ENCODE measurements at regions not wholly inside any gene's neighbourhood (a gene's known extent, or its start where the extent isn't known, plus 50 kb on each side); places are given as distances from the start of the nearest gene placed in this dataset.
A peak's percentile ranks its signal among the peaks of the same experiment; 100 is the strongest.

- no peak for DNase-seq (ENCODE audit: low read depth)
Measured at GRCh38 chr6:125491860-125492618, 190.3 kb upstream of the HDDC2 start.

DNA sequence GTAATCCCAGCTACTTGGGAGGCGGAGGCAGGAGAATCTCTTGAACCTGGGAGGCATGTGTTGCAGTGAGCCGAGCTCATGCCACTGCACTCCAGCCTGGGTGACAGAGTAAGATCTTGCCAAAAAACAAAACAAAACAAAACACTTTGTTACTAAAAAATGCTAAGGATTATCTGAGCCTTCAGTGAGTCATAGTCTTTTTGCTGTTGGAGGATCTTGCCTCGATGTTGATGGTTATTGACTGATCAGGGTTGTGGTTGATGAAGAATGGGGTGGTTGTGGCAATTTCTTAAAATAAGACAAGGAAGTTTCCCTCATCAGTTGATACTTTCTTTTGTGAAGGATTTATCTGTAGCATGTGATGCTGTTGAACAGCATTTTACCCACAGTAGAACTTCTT is 196.8 kb upstream of the HDDC2 start:
- DNase-seq (ENCODE audit: low read depth) = no peak

DNA sequence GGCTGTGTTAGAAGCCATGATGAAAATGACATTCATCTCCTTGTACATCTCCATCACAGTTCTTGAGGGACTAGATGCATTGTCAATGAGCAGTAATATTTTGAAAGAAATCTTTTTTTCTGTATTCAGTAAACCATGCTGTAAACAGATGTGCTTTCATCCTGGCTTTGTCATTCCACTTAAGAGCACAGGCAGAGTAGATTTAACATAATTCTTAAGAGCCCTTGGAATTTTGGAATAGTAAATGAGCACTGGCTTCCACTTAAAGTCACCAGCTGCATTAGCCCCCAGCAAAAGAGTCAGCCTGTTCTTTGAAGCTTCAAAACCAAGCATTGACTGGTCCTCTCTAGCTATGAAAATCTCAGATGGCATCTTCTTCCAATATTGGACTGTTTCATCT is 197.8 kb upstream of the HDDC2 start:
- DNase-seq (ENCODE audit: low read depth) = no peak

- DNase-seq (ENCODE audit: low read depth) = no peak
Measured at GRCh38 chr6:125503181-125503580, 201.4 kb upstream of the HDDC2 start.

DNA sequence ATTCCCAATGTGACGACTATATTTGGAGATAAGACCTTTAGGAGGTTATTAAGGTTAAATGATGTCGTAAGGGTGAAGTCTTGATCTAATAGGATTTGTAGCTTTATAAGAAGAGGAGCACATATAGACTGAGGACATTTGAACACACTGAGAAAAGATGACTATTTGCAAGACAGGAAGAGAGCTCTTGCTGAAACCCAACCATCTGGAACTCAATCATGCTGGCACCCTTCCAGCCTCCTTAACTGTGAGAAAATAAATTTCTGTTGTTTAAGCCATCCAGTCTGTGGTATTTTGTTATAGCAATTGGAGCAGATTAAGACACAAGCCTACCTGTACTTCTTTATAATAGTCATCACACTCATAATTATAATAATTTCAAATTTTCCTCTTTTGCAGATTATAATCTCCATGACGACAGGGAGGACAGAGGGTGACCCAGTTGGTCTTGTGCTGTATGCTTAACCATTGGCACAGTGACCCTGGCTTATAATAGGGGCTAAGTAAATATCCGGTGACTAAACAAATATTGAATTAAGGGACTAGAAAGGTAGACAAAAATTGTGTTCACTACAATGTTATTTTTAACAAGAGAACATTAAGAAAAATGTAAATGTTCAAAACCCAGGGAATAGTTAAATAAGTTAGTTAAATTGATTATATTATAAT is 206.4 kb upstream of the HDDC2 start:
- no peak for DNase-seq (ENCODE audit: low read depth)

DNA sequence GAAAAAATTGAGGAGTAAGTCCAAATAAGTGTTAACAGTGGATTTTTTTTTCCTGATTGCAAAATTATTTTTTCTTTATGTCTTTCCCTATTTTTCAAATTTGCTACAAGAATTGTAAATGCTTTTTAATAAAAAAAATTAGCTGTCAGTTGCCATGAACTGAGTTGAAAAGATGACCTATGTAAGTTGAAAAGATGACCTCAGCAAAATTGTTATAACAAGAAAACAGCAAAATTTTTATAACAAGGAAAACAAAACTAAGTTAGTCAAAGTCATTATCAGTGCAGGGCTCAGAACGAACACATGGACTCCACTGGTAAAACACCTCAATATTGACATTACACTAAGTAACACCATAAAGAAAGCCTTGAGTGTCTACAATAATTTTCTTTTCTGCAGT is 207.0 kb upstream of the HDDC2 start:
- no peak for DNase-seq (ENCODE audit: low read depth)

GRCh38 chr6:125509477-125509876 is 207.7 kb upstream of the HDDC2 start:
- no peak for DNase-seq (ENCODE audit: low read depth)

DNA sequence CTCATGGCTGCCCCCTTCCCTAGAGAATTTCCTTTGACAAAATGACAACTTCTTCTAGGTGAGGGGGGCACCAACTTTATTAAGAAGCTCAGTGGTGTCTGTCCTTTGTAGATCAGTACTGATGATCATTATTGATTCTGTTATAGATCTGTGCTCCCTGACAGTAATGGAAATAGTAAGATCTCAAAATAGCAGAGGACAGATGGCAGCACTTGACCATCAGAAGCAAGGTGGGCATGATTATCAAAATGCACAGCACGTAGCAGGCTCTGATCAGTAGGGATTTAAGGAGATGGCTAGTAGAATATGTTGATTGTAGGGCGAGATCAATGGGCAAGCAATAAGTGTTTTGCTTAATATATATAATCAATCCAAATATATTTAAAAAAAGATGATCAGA is 208.6 kb upstream of the HDDC2 start:
- DNase-seq (ENCODE audit: low read depth) = no peak

DNA sequence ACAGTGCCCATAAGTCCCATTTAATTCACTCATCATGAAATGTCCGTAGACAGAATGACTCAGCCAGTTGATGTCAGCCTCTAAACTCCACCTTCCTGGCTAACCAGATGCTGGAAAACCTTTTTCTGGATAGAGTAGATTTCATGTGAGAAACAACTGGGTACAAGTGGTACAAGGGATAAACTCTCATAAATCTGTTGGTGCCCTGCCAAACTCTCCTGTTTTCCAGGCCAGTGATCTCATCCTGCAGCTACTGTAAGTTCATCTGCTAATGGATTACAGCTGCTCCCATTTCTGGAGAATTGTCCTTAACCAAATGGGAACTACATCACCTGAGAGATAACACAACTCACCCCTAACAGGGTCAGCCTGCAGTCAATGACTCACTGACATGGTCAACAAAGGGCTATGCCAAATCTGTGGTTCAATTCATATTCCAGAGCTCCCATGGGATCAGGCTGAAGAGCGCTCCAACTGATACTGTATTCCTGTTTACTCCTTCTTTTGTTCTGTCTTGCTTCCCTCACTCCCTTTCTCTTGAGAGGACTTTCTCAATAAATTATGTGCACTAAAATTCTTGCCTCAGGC is 210.1 kb upstream of the HDDC2 start:
- peak; percentile 63 for DNase-seq (ENCODE audit: low read depth)

GRCh38 chr6:125512621-125513020 is 210.9 kb upstream of the HDDC2 start:
- no peak for DNase-seq (ENCODE audit: low read depth)

- DNase-seq (ENCODE audit: low read depth) = no peak
Measured at GRCh38 chr6:125513978-125514377, 212.2 kb upstream of the HDDC2 start.

GRCh38 chr6:125516644-125517043 is 214.9 kb upstream of the HDDC2 start:
- no peak for DNase-seq (ENCODE audit: low read depth)

DNA sequence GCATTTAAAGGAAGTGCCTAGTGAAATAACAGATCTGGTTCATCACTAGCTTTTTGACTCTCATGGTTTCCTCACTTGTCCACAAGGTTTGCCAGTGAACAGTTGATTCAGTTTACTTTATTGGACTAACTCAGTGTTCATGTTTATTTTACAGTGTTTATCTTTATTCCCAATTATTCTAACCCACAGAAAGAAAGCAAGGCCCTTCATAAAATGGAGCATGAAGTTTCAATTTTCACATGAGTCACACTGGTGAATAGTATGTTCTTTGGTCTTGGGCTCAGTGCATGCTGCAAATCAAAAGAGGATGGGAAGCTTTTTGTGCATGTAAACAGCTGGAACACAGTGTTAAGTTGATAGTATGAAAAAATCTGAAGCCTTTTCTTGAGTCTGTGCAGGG is 217.6 kb upstream of the HDDC2 start:
- no peak for DNase-seq (ENCODE audit: low read depth)

- DNase-seq (ENCODE audit: low read depth) = no peak
Measured at GRCh38 chr6:125524356-125524755, 222.6 kb upstream of the HDDC2 start.

DNA sequence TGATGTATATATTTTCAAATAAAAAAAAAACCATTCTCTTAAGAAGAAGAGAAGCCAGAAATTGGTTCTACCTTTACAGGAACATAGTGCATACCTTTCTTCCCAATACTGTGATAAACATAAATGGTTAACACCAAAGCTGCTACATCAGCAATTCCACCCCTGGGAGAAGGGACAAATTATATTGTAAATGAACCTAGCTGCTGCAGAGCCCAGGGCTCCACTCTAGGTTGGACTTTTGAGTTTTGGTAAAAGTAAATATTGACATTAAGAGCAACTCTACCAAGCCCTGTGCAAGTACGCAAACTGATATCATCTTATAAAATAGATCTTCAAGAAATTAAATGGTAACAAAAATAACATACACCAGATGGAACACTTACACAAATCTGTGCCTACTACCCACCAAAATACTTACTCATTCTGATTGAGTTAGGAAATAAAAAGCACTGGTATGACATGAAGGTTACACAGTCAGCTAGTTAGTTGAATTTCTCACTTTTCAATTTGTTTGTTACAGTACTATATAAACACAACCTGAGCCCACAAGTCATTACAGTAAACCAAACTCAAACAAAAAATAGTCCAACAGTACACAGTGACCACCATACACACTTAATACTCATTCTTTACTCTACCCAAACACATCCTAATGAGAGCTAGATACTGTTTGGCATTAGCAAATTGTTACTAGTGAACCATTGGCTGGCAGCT is 223.3 kb upstream of the HEY2 start:
- no peak for DNase-seq (ENCODE audit: low read depth)

DNA sequence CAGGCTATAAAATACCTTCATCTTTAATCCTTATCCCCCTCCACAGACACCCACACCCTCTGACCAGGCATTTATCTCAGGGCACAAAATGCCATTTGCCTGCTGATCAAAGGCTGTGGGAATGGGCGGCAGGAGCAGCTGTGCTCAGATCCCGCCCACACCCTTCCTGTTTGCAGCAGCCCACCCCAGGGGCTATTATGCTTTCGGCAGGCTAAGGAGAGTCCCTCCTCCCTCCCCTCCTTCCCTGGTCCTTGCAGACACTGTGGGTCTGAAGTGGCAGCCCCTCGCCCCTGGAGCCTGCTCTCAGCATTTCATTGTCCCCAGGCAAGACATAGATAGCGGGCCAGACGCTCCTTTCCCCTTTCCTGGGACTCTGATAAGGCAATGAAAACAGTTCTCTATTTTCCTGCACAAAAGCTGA is 220.8 kb upstream of the HEY2 start:
- DNase-seq (ENCODE audit: low read depth) = no peak

- DNase-seq (ENCODE audit: low read depth) = no peak
Measured at GRCh38 chr6:125529061-125529460, 220.4 kb upstream of the HEY2 start.

DNA sequence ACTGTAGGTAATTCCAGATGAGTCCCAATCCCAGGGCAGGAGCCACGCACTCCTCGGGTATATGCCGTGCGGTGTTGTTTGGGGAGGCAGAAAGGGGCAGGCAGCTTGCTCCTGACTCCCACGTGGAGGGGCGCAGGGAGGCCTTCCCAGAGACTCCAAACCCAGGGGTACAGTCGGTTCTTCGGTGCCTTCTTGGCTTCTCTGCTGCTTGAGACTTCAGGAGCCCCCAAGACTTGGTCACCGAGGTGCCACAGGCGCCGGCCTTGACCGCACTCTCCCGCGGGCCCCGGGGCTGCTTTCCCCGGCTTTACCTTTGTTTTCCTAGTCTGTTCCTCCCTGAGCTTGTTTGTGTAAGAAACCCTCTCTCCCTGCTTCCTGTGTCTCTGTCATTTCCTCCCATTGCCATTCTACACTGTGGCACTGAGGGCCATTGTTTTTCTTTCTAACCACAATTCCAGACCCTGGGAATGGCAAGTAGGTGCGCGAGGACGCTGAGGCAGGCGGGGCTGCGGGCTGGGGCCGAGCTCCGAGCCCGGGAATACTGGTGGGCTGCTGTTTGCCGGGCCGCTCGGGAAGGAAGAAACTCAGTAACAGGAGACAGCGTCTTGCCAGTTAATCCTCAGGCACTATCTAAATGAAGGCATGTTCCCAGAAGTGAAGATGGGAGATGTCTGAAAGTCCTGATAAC is 215.6 kb upstream of the HEY2 start:
- no peak for DNase-seq (ENCODE audit: low read depth)

DNA sequence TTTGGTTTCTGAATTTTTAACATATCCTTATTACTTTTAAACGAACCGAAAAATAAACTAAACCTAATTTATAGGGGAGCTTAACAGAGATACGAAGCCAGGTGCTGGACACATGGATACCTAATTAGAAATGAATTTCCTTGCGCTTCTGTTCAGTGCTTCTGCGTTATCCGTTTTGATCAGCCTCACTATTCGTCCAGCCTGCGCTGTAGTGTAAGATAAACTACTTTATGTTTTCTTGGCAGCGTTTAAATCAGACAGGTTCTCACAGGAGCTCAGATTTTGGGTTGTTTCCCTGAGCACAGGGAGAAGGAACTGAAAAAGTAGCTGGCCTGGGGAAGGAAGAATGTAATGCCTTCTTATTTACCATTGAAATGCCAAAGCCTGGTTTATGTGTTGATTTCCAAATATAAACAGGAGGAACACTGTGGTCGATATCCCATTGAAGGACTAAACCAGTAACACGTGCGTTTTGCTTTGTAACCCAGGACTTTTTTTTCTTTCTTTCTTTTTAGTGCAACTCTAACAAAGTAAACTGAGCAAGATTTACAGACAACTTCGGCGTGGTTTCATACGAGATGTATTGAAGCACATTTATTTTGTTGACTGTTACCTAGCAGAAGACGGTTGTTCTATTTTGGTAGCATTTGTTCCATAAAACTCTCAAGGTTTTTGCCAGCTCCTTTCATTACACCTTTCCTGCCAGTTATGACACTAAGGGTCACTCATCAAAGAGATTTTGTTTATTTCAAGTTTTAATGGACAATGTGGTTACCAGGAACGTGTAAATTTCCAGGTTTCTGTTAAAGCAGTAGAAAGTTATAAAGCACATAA is 214.8 kb upstream of the HEY2 start:
- DNase-seq (ENCODE audit: low read depth) = no peak

DNA sequence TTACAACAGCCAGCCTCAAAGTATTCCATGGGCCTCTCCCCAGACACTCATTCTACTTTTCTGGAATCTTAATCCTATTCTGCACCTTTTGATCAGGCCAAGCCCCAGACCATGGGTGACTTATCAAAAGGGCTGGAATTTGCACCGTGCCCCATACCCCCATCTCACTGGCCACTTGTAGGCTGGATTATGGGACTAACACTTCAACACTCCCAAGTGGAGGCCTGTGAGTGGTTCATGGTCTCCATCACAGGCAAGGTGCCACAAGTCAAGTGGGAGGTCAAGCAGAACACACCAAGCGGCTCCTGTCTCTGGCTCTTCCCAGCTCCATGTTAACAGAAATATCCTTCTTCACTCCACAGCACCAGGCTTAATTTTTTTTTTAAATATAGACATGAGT is 212.3 kb upstream of the HEY2 start:
- DNase-seq (ENCODE audit: low read depth) = no peak

- no peak for DNase-seq (ENCODE audit: low read depth)
Measured at GRCh38 chr6:125539892-125540291, 209.5 kb upstream of the HEY2 start.

Measured in HS-5 (cell line).